ENCODE measurements at regions not wholly inside any gene's neighbourhood (a gene's known extent, or its start where the extent isn't known, plus 50 kb on each side); places are given as distances from the start of the nearest gene placed in this dataset.

GRCh38 chr3:194745422-194746184, 59.9 kb downstream of the FAM43A start:
- no peak overlapping the region for H3K4me2 ChIP-seq

DNA sequence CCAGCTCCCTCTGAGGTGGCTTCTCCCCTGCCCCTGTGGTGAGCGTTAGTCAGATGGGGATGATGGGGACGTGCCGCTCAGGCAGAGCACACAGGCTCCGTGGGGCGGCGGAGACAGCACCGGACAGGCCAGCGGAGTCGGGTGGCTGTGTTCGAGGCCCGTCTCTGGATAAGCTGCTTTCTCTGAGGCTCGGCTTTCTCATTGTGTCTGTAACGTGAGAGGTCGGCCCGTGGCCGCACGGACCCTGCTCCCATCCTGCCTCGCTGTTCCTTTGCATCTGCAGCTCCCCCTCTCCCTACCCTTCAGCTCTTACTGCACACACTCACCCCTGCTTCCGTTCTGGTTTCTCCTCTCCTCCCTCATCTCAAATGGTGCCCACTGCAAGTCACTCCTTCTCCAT, 62.5 kb downstream of the FAM43A start:
- no peak overlapping the region for H3K4me3 ChIP-seq (ENCODE audit: low read depth in 2 of 2, low read length in 1 of 2)
- H3K36me3 ChIP-seq (replicated peaks in 1 of 2; ENCODE audit: control insufficient read depth in 1 of 2, insufficient read depth in 2 of 2, low read length in 1 of 2): no peaks in the 10 kb centered on the region
- H3F3A ChIP-seq (replicated peaks; ENCODE audit: insufficient read depth): no peaks in the 10 kb centered on the region
- H3K4me2 ChIP-seq: no peak overlapping the region
- TF ChIP-seq FOXJ3 (CRISPR knock-in tag; IDR thresholded peaks at IDR 0.05) (no peak), USF1 (IDR thresholded peaks at IDR 0.05; ENCODE audit: borderline replicate concordance, low read depth) (no peak), ZBTB33 (IDR thresholded peaks at IDR 0.05; ENCODE audit: borderline replicate concordance, low read depth) (no peak), JUND (IDR thresholded peaks at IDR 0.05) (no peak), RAD21 (IDR thresholded peaks at IDR 0.05; ENCODE audit: low read length) (no peak), SIN3A (IDR thresholded peaks at IDR 0.05; ENCODE audit: borderline replicate concordance, low read depth, low read length) (no peak), YY1 (IDR thresholded peaks at IDR 0.05; ENCODE audit: low read depth) (no peak)
- peaks cover 20% of the 10 kb centered on the region; the same call in 1 of the 2 replicates for H3K27me3 ChIP-seq (ENCODE audit: insufficient read depth)
- no peak overlapping the region for H2AFZ ChIP-seq (ENCODE audit: low read depth)
- CTCF ChIA-PET: interaction anchor here (1.1 to 1.3 kb wide), 2 partner anchors 52 to 66 kb away, joined by 3 read pairs; no protein-coding TSS in a partner anchor
- no peaks in the 10 kb centered on the region for H3K79me2 ChIP-seq (ENCODE audit: insufficient read depth)
- H3K9ac ChIP-seq: no peak overlapping the region
- no peak overlapping the region for H3K27ac ChIP-seq (ENCODE audit: low read depth in 2 of 2, low read length in 1 of 2)
- H3K9me2 ChIP-seq: no peaks in the 10 kb centered on the region
- 58% methylated on average over 14 of the region's 19 CpGs for WGBS (ENCODE audit: low lambda C conversion rate)
- POLR2A ChIA-PET: no interaction called here
- DNase-seq: no peak
- no peaks in the 10 kb centered on the region for H4K20me1 ChIP-seq (ENCODE audit: insufficient read depth)
- H3K9me3 ChIP-seq: no peaks in the 10 kb centered on the region
- peaks cover 0 to 13% of the 10 kb centered on the region in 2 experiments; a peak in 1 of 4 replicates for H3K4me1 ChIP-seq (ENCODE audit: control insufficient read depth in 1 of 2, insufficient read depth in 2 of 2, low read depth in 1 of 2, low read length in 1 of 2)

More at GRCh38 chr3:194745422-194746184, 59.9 kb downstream of the FAM43A start:
- TF ChIP-seq TAF1 (IDR thresholded peaks at IDR 0.05; ENCODE audit: borderline replicate concordance, low read depth, low read length) (no peak), GABPA (IDR thresholded peaks at IDR 0.05; ENCODE audit: low read depth) (no peak), MXI1 (IDR thresholded peaks at IDR 0.05; ENCODE audit: low read depth, low read length) (no peak), FOXJ3 (CRISPR knock-in tag; IDR thresholded peaks at IDR 0.05) (no peak), USF1 (IDR thresholded peaks at IDR 0.05; ENCODE audit: borderline replicate concordance, low read depth) (no peak)
- TF ChIP-seq, protein P1, sequence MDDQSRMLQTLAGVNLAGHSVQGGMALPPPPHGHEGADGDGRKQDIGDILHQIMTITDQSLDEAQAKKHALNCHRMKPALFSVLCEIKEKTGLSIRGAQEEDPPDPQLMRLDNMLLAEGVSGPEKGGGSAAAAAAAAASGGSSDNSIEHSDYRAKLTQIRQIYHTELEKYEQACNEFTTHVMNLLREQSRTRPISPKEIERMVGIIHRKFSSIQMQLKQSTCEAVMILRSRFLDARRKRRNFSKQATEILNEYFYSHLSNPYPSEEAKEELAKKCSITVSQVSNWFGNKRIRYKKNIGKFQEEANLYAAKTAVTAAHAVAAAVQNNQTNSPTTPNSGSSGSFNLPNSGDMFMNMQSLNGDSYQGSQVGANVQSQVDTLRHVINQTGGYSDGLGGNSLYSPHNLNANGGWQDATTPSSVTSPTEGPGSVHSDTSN (IDR thresholded peaks at IDR 0.05): no peak
- TF ChIP-seq, protein P2, sequence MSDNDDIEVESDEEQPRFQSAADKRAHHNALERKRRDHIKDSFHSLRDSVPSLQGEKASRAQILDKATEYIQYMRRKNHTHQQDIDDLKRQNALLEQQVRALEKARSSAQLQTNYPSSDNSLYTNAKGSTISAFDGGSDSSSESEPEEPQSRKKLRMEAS (IDR thresholded peaks at IDR 0.05; ENCODE audit: low read depth): no peak
- no peak for DNase-seq
- H3K79me2 ChIP-seq (ENCODE audit: insufficient read depth): no peaks in the 10 kb centered on the region
- no peaks in the 10 kb centered on the region for H4K20me1 ChIP-seq (ENCODE audit: insufficient read depth)
- H3K36me3 ChIP-seq (replicated peaks in 1 of 2; ENCODE audit: control insufficient read depth in 1 of 2, insufficient read depth in 2 of 2, low read length in 1 of 2): no peaks in the 10 kb centered on the region
- H3K9me2 ChIP-seq: no peaks in the 10 kb centered on the region
- WGBS (ENCODE audit: low lambda C conversion rate): 62% methylated on average over 9 of the region's 9 CpGs
- H2AFZ ChIP-seq (ENCODE audit: low read depth): no peak overlapping the region
- no peaks in the 10 kb centered on the region for H3F3A ChIP-seq (replicated peaks; ENCODE audit: insufficient read depth)
- POLR2A ChIA-PET: no interaction called here
- H3K9ac ChIP-seq: no peak overlapping the region
- CTCF ChIA-PET: no interaction called here
- peaks cover 14% of the 10 kb centered on the region; the same call in 1 of the 2 replicates for H3K27me3 ChIP-seq (ENCODE audit: insufficient read depth)
- peaks cover 0 to 13% of the 10 kb centered on the region in 2 experiments; a peak in 1 of 4 replicates for H3K4me1 ChIP-seq (ENCODE audit: control insufficient read depth in 1 of 2, insufficient read depth in 2 of 2, low read depth in 1 of 2, low read length in 1 of 2)
- H3K4me3 ChIP-seq (ENCODE audit: low read depth in 2 of 2, low read length in 1 of 2): no peak overlapping the region
- H3K27ac ChIP-seq (ENCODE audit: low read depth in 2 of 2, low read length in 1 of 2): no peak overlapping the region
- no peaks in the 10 kb centered on the region for H3K9me3 ChIP-seq
